ENCODE measurements at regions not wholly inside any gene's neighbourhood (a gene's known extent, or its start where the extent isn't known, plus 50 kb on each side); places are given as distances from the start of the nearest gene placed in this dataset.

GRCh38 chr9:115482747-115483146 is 364.8 kb upstream of the TNC start:
- DNase-seq: no peak

GRCh38 chr9:115492869-115493268 is 374.9 kb upstream of the TNC start:
- no peak for DNase-seq

GRCh38 chr9:115494393-115494792 is 376.4 kb upstream of the TNC start:
- no peak for DNase-seq

- no peak for DNase-seq
Observed at GRCh38 chr9:115495052-115495635, 377.2 kb upstream of the TNC start.

GRCh38 chr9:115495836-115496235 is 377.9 kb upstream of the TNC start:
- DNase-seq: no peak

- DNase-seq: no peak
Observed at GRCh38 chr9:115498303-115498702, 380.3 kb upstream of the TNC start.

GRCh38 chr9:115507148-115507547 is 389.2 kb upstream of the TNC start:
- DNase-seq: no peak

GRCh38 chr9:115513148-115513547 is 395.2 kb upstream of the TNC start:
- no peak for DNase-seq

- DNase-seq: no peak
Observed at GRCh38 chr9:115514454-115514853, 396.5 kb upstream of the TNC start.

GRCh38 chr9:115517335-115518075 is 399.5 kb upstream of the TNC start:
- no peak for DNase-seq

GRCh38 chr9:115520646-115521045 is 402.7 kb upstream of the TNC start:
- no peak for DNase-seq

- DNase-seq: no peak
Observed at GRCh38 chr9:115522912-115523311, 405.0 kb upstream of the TNC start.

GRCh38 chr9:115524453-115525059 is 406.6 kb upstream of the TNC start:
- peak; percentile 55 for DNase-seq

GRCh38 chr9:115525111-115526058 is 407.4 kb upstream of the TNC start:
- DNase-seq: no peak

- DNase-seq: no peak
Observed at GRCh38 chr9:115531410-115532125, 413.6 kb upstream of the TNC start.

GRCh38 chr9:115533511-115533910 is 415.6 kb upstream of the TNC start:
- no peak for DNase-seq

GRCh38 chr9:115540091-115540490 is 422.1 kb upstream of the TNC start:
- no peak for DNase-seq

- no peak for DNase-seq
Observed at GRCh38 chr9:115543511-115543910, 425.6 kb upstream of the TNC start.

GRCh38 chr9:115548609-115549260 is 430.8 kb upstream of the TNC start:
- no peak for DNase-seq

GRCh38 chr9:115551396-115551795 is 433.4 kb upstream of the TNC start:
- DNase-seq: no peak

GRCh38 chr9:115553060-115553773 is 435.3 kb upstream of the TNC start:
- no peak for DNase-seq

Measured in right forelimb (tissue), 1 donor.